ENCODE measurements at regions not wholly inside any gene's neighbourhood (a gene's known extent, or its start where the extent isn't known, plus 50 kb on each side); places are given as distances from the start of the nearest gene placed in this dataset.

- H3K4me1 ChIP-seq = peaks cover 0 to 14% (median 9%) of the 10 kb centered on the region in 4 donors
- no peaks in the 10 kb centered on the region for H3K9me3 ChIP-seq
- ATAC-seq (ENCODE audit: low FRiP score in 2 of 2) (no peak), DNase-seq (no peak)
- no peak overlapping the region for H3K27ac ChIP-seq
- H3K27me3 ChIP-seq = no peaks in the 10 kb centered on the region
- TF ChIP-seq CTCF (IDR thresholded peaks at IDR 0.05) (no peak), POLR2AphosphoS5 (IDR thresholded peaks at IDR 0.05) (no peak), EP300 (IDR thresholded peaks at IDR 0.05) (no peak), POLR2A (IDR thresholded peaks at IDR 0.05) (no peak)
- WGBS, 2 donors = 77 to 81% methylated on average over 3 of the region's 3 CpGs
- no peaks in the 10 kb centered on the region for H3K36me3 ChIP-seq
- no peak overlapping the region for H3K4me3 ChIP-seq
Measured at GRCh38 chr15:66938114-66938830, 127.1 kb upstream of the SMAD3 start.

- H3K4me1 ChIP-seq = peaks cover 0 to 14% (median 9%) of the 10 kb centered on the region in 4 donors
- H3K27ac ChIP-seq = no peak overlapping the region
- no peak overlapping the region for H3K4me3 ChIP-seq
- H3K9me3 ChIP-seq = no peaks in the 10 kb centered on the region
- DNase-seq (no peak), ATAC-seq (ENCODE audit: low FRiP score in 2 of 2) (no peak)
- TF ChIP-seq POLR2AphosphoS5 (IDR thresholded peaks at IDR 0.05) (no peak), POLR2A (IDR thresholded peaks at IDR 0.05) (no peak), EP300 (IDR thresholded peaks at IDR 0.05) (no peak), CTCF (IDR thresholded peaks at IDR 0.05) (no peak)
- no peaks in the 10 kb centered on the region for H3K27me3 ChIP-seq
- WGBS, 2 donors = 90 to 91% methylated on average over 3 of the region's 3 CpGs
- no peaks in the 10 kb centered on the region for H3K36me3 ChIP-seq
Measured at GRCh38 chr15:66939016-66939415, 126.4 kb upstream of the SMAD3 start.

GRCh38 chr15:66939451-66940023 is 125.9 kb upstream of the SMAD3 start:
- ATAC-seq (ENCODE audit: low FRiP score in 2 of 2) (no peak), DNase-seq (no peak)
- Histone ChIP-seq H3K9me3 (no peaks in the 10 kb centered on the region), H3K36me3 (no peaks in the 10 kb centered on the region), H3K27ac (no peak overlapping the region), H3K4me1 (peaks cover 0 to 14% (median 9%) of the 10 kb centered on the region in 4 donors), H3K27me3 (no peaks in the 10 kb centered on the region), H3K4me3 (no peak overlapping the region)
- TF ChIP-seq POLR2AphosphoS5 (IDR thresholded peaks at IDR 0.05) (no peak), EP300 (IDR thresholded peaks at IDR 0.05) (no peak), CTCF (IDR thresholded peaks at IDR 0.05) (no peak), POLR2A (IDR thresholded peaks at IDR 0.05) (no peak)
- 89 to 94% methylated on average over 8 of the region's 8 CpGs for WGBS, 2 donors

GRCh38 chr15:66940368-66940767 is 125.0 kb upstream of the SMAD3 start:
- Histone ChIP-seq H3K4me1 (peaks cover 0 to 14% (median 9%) of the 10 kb centered on the region in 4 donors), H3K9me3 (no peaks in the 10 kb centered on the region), H3K27ac (no peak overlapping the region), H3K36me3 (no peaks in the 10 kb centered on the region), H3K27me3 (no peaks in the 10 kb centered on the region), H3K4me3 (no peak overlapping the region)
- TF ChIP-seq EP300 (IDR thresholded peaks at IDR 0.05) (no peak), CTCF (IDR thresholded peaks at IDR 0.05) (no peak)
- ATAC-seq (ENCODE audit: low FRiP score in 2 of 2) = no peak
- DNase-seq = no peak
- 73 to 78% methylated on average over 2 of the region's 2 CpGs for WGBS, 2 donors

Data from upper lobe of left lung (tissue), 6 donors.